Type B pancreatic cell (in vitro differentiated cells): ENCODE measurements at regions not wholly inside any gene's neighbourhood (a gene's known extent, or its start where the extent isn't known, plus 50 kb on each side); places are given as distances from the start of the nearest gene placed in this dataset.

Source experiments
- DNase-seq: peaks from one replicate; pipeline ENCODE4 v3.0.0; 2021; ENCODE audit warnings: mixed read lengths; ENCODE audit not compliant: unreplicated experiment; ENCODE audit errors: extremely low spot score
- H3K27ac Mint-ChIP-seq: 2 replicates; pipeline ENCODE4 v1.8.0; 2021; ENCODE audit warnings: mild to moderate bottlenecking, mixed read lengths
- H3K27me3 Mint-ChIP-seq: 2 replicates; pipeline ENCODE4 v1.8.0; 2021; ENCODE audit warnings: mixed read lengths
- H3K36me3 Mint-ChIP-seq: 2 replicates; pipeline ENCODE4 v1.8.0; 2021; ENCODE audit warnings: mixed read lengths
- H3K4me1 Mint-ChIP-seq: one replicate; pipeline ENCODE4 v1.8.0; 2021; ENCODE audit warnings: mixed read lengths; ENCODE audit not compliant: unreplicated experiment
- H3K4me3 Mint-ChIP-seq: 2 replicates; pipeline ENCODE4 v1.8.0; 2021; ENCODE audit warnings: mild to moderate bottlenecking, mixed read lengths
- H3K9me3 Mint-ChIP-seq: 2 replicates; pipeline ENCODE4 v1.8.0; 2021; ENCODE audit warnings: mixed read lengths
- CTCF ChIP-seq: fragments of 200-600 bp; sonication (generic); conservative IDR thresholded peaks from 2 replicates; pipeline ENCODE4 v1.5.0; 2021; ENCODE audit warnings: antibody characterized with exemption, mild to moderate bottlenecking

- no peak for TF ChIP-seq CTCF
- Mint-ChIP-seq H3K36me3 (peaks cover 7% of the 10 kb centered on the region), H3K27ac (no peak overlapping the region), H3K4me1 (peaks cover 10% of the 10 kb centered on the region), H3K4me3 (no peak overlapping the region), H3K9me3 (peaks cover 17% of the 10 kb centered on the region), H3K27me3 (peaks cover 21% of the 10 kb centered on the region)
- DNase-seq, result no peak
Observed at GRCh38 chr5:116358015-116358523, 216.6 kb downstream of the SEMA6A start.

GRCh38 chr5:116355819-116356601 is 218.6 kb downstream of the SEMA6A start:
- no peak for DNase-seq
- Mint-ChIP-seq H3K36me3 (peaks cover 7% of the 10 kb centered on the region), H3K4me1 (peaks cover 10% of the 10 kb centered on the region), H3K27me3 (peaks cover 8% of the 10 kb centered on the region), H3K27ac (no peak overlapping the region), H3K4me3 (no peak overlapping the region), H3K9me3 (peaks cover 19% of the 10 kb centered on the region)
- TF ChIP-seq CTCF, result no peak

- Mint-ChIP-seq H3K4me1 (no peaks in the 10 kb centered on the region), H3K27ac (no peak overlapping the region), H3K27me3 (no peaks in the 10 kb centered on the region), H3K4me3 (no peak overlapping the region), H3K9me3 (peaks cover 23% of the 10 kb centered on the region), H3K36me3 (peaks cover 7% of the 10 kb centered on the region)
- TF ChIP-seq CTCF, result no peak
- DNase-seq, result no peak
Observed at GRCh38 chr5:116354699-116355098, 219.9 kb downstream of the SEMA6A start.

GRCh38 chr5:116347657-116348056 is 227.0 kb downstream of the SEMA6A start:
- Mint-ChIP-seq H3K4me1 (no peaks in the 10 kb centered on the region), H3K4me3 (no peak overlapping the region), H3K9me3 (peaks cover 6% of the 10 kb centered on the region), H3K27ac (no peak overlapping the region), H3K27me3 (no peaks in the 10 kb centered on the region), H3K36me3 (peaks cover 8% of the 10 kb centered on the region)
- DNase-seq, result no peak
- TF ChIP-seq CTCF, result no peak

GRCh38 chr5:116343961-116344360 is 230.7 kb downstream of the SEMA6A start:
- H3K27me3 Mint-ChIP-seq, result no peaks in the 10 kb centered on the region
- no peak for DNase-seq
- no peak overlapping the region for H3K4me3 Mint-ChIP-seq
- no peaks in the 10 kb centered on the region for H3K4me1 Mint-ChIP-seq
- peaks cover 9% of the 10 kb centered on the region for H3K9me3 Mint-ChIP-seq
- no peak for TF ChIP-seq CTCF
- H3K27ac Mint-ChIP-seq, result no peak overlapping the region
- peaks cover 8% of the 10 kb centered on the region for H3K36me3 Mint-ChIP-seq
